ENCODE measurements at regions not wholly inside any gene's neighbourhood (a gene's known extent, or its start where the extent isn't known, plus 50 kb on each side); places are given as distances from the start of the nearest gene placed in this dataset.

- 24% methylated on average over 10 of the region's 10 CpGs for WGBS (ENCODE audit: low lambda C conversion rate)
- Histone ChIP-seq H3K9ac (ENCODE audit: insufficient read depth, low read depth, low read length) (no peak overlapping the region), H3K4me3 (replicated peaks in 1 of 3; ENCODE audit: insufficient read depth in 1 of 3, low read depth in 2 of 3, low read length in 3 of 3) (no peak overlapping the region), H3K36me3 (replicated peaks in 1 of 2; ENCODE audit: control insufficient read depth in 1 of 2, insufficient read depth in 2 of 2, low read length in 2 of 2) (no peaks in the 10 kb centered on the region), H4K20me1 (ENCODE audit: insufficient read depth, low read length) (no peaks in the 10 kb centered on the region), H3K4me2 (ENCODE audit: low read depth, low read length) (no peak overlapping the region), H2AFZ (ENCODE audit: low read length) (no peak overlapping the region), H3K4me1 (ENCODE audit: insufficient read depth, low read length) (peaks cover 30% of the 10 kb centered on the region), H3K27ac (ENCODE audit: extremely low read length, insufficient read depth, low read length) (no peak overlapping the region), H3K27me3 (ENCODE audit: control insufficient read depth in 1 of 2, insufficient read depth in 2 of 2, low read length in 2 of 2) (peaks cover 4 to 60% of the 10 kb centered on the region in 2 experiments), H3K79me2 (ENCODE audit: insufficient read depth, low read length) (no peaks in the 10 kb centered on the region), H3K9me3 (ENCODE audit: low read length) (peaks cover 3% of the 10 kb centered on the region; the same call in 1 of the 2 replicates)
- DNase-seq (ENCODE audit: low spot score) (no peak), ATAC-seq (no peak), FAIRE-seq (no peak)
- no TSS peak for BruUV-seq (replicated peaks)
- POLR2A ChIA-PET, result no interaction called here
- TF ChIP-seq ZNF768 (CRISPR knock-in tag; IDR thresholded peaks at IDR 0.05) (peak; percentile 97), ZMYM3 (CRISPR knock-in tag; IDR thresholded peaks at IDR 0.05) (0 out of 2 replicates have a peak, but pooled peaks have one; percentile 30)
- TF ChIP-seq, protein P1, sequence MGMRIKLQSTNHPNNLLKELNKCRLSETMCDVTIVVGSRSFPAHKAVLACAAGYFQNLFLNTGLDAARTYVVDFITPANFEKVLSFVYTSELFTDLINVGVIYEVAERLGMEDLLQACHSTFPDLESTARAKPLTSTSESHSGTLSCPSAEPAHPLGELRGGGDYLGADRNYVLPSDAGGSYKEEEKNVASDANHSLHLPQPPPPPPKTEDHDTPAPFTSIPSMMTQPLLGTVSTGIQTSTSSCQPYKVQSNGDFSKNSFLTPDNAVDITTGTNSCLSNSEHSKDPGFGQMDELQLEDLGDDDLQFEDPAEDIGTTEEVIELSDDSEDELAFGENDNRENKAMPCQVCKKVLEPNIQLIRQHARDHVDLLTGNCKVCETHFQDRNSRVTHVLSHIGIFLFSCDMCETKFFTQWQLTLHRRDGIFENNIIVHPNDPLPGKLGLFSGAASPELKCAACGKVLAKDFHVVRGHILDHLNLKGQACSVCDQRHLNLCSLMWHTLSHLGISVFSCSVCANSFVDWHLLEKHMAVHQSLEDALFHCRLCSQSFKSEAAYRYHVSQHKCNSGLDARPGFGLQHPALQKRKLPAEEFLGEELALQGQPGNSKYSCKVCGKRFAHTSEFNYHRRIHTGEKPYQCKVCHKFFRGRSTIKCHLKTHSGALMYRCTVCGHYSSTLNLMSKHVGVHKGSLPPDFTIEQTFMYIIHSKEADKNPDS (CRISPR knock-in tag; IDR thresholded peaks at IDR 0.05), result no peak
- CTCF ChIA-PET (ENCODE audit: low intra/inter-chr PET ratio, low total read pairs), result no interaction called here
- in situ Hi-C loops (cut with HindIII; ENCODE audit: extremely low pct_ligation_motif_present, low pct_unique_long_range_greater_than_20kb) (no loop called here), intact Hi-C loops (cut with micrococcal nuclease; ENCODE audit: unreplicated experiment) (no loop called here)
These were observed 105.5 kb upstream of the GLI2 start for GRCh38 chr2:120630031-120630701.

- ChIA-PET CTCF (ENCODE audit: low intra/inter-chr PET ratio, low total read pairs) (no interaction called here), POLR2A (no interaction called here)
- H3K79me2 ChIP-seq (ENCODE audit: insufficient read depth, low read length), result no peaks in the 10 kb centered on the region
- H3K9me3 ChIP-seq (ENCODE audit: low read length), result peaks cover 3% of the 10 kb centered on the region; the same call in 1 of the 2 replicates
- no peak overlapping the region for H3K4me3 ChIP-seq (replicated peaks in 1 of 3; ENCODE audit: insufficient read depth in 1 of 3, low read depth in 2 of 3, low read length in 3 of 3)
- DNase-seq (ENCODE audit: low spot score) (no peak), FAIRE-seq (no peak), ATAC-seq (no peak)
- H3K9ac ChIP-seq (ENCODE audit: insufficient read depth, low read depth, low read length), result no peak overlapping the region
- intact Hi-C loops (cut with micrococcal nuclease; ENCODE audit: unreplicated experiment) (no loop called here), in situ Hi-C loops (cut with HindIII; ENCODE audit: extremely low pct_ligation_motif_present, low pct_unique_long_range_greater_than_20kb) (no loop called here)
- H3K27me3 ChIP-seq (ENCODE audit: control insufficient read depth in 1 of 2, insufficient read depth in 2 of 2, low read length in 2 of 2), result peaks cover 5 to 67% of the 10 kb centered on the region in 2 experiments
- no peak overlapping the region for H3K27ac ChIP-seq (ENCODE audit: extremely low read length, insufficient read depth, low read length)
- no peak overlapping the region for H3K4me2 ChIP-seq (ENCODE audit: low read depth, low read length)
- H3K36me3 ChIP-seq (replicated peaks in 1 of 2; ENCODE audit: control insufficient read depth in 1 of 2, insufficient read depth in 2 of 2, low read length in 2 of 2), result no peaks in the 10 kb centered on the region
- no TSS peak for BruUV-seq (replicated peaks)
- H2AFZ ChIP-seq (ENCODE audit: low read length), result no peak overlapping the region
- WGBS (ENCODE audit: low lambda C conversion rate), result 47% methylated on average over 4 of the region's 4 CpGs
- no peaks in the 10 kb centered on the region for H4K20me1 ChIP-seq (ENCODE audit: insufficient read depth, low read length)
- peaks cover 23% of the 10 kb centered on the region for H3K4me1 ChIP-seq (ENCODE audit: insufficient read depth, low read length)
- TF ChIP-seq, protein P2, sequence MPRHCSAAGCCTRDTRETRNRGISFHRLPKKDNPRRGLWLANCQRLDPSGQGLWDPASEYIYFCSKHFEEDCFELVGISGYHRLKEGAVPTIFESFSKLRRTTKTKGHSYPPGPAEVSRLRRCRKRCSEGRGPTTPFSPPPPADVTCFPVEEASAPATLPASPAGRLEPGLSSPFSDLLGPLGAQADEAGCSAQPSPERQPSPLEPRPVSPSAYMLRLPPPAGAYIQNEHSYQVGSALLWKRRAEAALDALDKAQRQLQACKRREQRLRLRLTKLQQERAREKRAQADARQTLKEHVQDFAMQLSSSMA (CRISPR knock-in tag; IDR thresholded peaks at IDR 0.05), result no peak
- no peak for TF ChIP-seq ZNF749 (CRISPR knock-in tag; IDR thresholded peaks at IDR 0.05; ENCODE audit: borderline replicate concordance)
- TF ChIP-seq TBL1XR1 (IDR thresholded peaks at IDR 0.05; ENCODE audit: borderline replicate concordance, low read length, partially characterized antibody), result no peak
- TF ChIP-seq ZNF577 (CRISPR knock-in tag; IDR thresholded peaks at IDR 0.05; ENCODE audit: borderline replicate concordance, low read depth), result no peak
- TF ChIP-seq NONO (IDR thresholded peaks at IDR 0.05), result no peak
- TF ChIP-seq NONO (CRISPR knock-in tag; conservative IDR thresholded peaks at IDR 0.05), result no peak
- TF ChIP-seq, protein P1 (CRISPR knock-in tag; IDR thresholded peaks at IDR 0.05), result no peak
- TF ChIP-seq, protein P3, sequence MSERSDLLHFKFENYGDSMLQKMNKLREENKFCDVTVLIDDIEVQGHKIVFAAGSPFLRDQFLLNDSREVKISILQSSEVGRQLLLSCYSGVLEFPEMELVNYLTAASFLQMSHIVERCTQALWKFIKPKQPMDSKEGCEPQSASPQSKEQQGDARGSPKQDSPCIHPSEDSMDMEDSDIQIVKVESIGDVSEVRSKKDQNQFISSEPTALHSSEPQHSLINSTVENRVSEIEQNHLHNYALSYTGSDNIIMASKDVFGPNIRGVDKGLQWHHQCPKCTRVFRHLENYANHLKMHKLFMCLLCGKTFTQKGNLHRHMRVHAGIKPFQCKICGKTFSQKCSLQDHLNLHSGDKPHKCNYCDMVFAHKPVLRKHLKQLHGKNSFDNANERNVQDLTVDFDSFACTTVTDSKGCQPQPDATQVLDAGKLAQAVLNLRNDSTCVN (CRISPR knock-in tag; IDR thresholded peaks at IDR 0.05; ENCODE audit: borderline replicate concordance), result no peak
- no peak for TF ChIP-seq IRX3 (CRISPR knock-in tag; IDR thresholded peaks at IDR 0.05; ENCODE audit: borderline replicate concordance, low read depth)
These were observed 104.4 kb upstream of the GLI2 start for GRCh38 chr2:120631236-120631635.
